Stimulated activated naive CD8-positive, alpha-beta T cell treated with anti-CD3 and anti-CD28 coated beads, Interleukin-15, Interleukin-2, amounts not matched to agents 100 U/mL and 50 U/mL, for 24 hours (primary cell): ENCODE measurements at regions not wholly inside any gene's neighbourhood (a gene's known extent, or its start where the extent isn't known, plus 50 kb on each side); places are given as distances from the start of the nearest gene placed in this dataset.

Experiments used
- ATAC-seq: fragments of 150-1000 bp; cut with Tn5 transposase; one replicate; pipeline ENCODE4 v1.10.0; 2021
- DNase-seq: peaks from one replicate; pipeline ENCODE4 v3.0.0; 2021

DNA sequence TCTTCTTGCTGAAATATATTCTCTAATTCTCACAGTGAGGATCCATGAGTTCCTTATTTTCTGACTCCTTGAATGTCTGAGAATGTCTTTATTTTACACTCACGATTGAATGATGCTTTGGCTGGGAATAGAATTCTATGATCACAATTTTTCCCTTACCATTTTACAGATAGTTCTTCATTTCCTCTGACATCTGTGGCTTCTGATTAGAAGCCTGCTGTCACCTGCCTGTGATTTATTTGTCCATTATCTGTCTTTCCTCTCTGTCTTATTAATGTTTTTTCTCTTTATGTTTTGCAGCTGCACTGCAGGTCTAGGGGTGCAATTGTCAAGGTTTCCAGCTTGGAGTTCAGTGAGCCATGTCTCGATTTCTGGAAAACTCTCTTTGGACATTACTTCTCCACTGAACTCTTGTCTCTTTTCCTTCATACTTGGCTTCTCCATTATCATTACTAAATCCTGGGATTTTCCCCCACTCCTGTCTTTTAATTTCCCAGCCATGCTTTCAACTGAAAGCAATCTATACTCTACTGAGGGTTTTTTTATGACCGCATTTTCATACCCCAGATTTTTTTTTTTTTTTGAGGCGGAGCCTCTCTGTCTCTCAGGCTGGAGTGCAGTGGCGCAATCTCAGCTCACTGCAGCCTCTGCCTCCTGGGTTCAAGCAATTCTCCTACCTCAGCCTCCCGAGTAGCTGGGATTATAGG is 85.8 kb upstream of the PRNP start:
- DNase-seq (no peak), ATAC-seq (no peak)

DNA sequence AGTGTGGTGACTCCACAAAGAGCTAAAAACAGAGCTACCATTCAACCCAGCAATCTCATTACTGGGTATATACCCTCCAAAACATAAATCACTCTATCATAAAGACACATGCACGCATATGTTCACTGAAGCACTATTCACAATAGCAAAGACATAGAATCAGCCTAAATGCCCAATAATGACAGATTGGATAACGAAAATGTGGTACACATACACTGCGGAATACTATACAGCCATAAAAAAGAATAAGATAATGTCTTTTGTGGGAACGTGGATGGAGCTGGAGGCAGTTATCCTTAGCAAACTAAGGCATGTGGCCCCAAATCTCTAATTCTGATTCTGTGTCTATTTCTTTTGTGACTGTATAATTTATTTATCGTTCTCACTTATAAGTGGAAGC is 89.0 kb upstream of the PRNP start:
- no peak for DNase-seq
- ATAC-seq, result no peak

DNA sequence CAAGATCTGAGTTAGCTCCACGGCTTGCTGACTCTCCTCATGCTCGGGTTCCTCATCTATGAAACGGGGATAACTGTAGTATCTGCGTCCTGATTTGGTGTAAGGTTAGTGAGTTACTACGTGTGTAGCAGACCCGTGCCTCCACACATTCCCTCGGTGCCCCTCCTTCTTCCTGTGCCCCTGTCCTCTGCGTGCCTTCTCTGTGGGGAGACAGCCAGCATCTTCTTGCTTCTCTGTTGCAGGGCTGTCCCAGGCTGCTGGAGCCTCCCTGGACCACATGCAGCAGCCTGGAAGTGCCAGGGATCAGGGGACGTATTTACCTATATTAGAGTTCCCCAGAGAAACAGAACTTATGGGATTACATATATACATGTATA is 93.1 kb upstream of the PRNP start:
- ATAC-seq, result no peak
- no peak for DNase-seq

DNA sequence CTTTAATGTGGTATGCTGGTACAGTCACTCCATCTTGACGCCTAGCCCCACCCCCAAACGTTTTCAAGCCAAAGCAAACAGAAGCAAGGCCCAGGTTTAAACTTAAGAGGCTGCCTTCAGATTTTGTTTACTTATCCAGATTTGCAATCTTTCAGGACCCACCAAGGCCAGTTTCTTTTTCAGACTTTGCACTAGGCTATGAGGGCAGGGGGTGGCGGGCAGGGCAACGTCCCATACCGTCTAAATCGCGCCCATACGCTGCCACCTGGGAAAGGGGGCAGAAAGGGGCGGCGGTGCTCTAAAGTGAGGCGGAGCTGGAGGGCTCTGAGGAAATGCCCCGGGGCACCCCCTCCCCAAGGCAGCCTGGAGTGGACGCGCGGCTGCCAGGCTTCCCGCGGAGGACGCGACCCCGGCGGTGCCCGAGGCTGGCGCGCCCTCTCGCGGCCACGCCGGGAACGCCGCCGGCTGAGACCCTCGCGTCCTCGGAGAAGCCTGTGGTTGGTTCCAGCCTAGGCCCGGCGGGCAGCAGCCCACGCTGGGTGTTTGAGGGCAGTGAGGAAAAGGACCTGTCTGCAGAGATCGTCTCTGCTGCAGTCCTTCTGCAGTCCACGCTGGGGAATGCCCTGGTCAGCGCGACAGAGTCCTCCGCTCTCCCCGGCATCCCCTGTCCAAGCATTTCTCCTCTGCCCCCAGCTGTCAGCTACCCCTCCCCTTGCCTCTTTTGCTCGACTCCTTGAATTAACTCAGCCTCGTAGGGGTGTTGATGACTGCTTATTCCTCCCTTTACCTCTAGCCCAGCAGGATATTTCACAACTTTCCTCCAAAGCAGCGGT is 93.7 kb upstream of the PRNP start:
- ATAC-seq (peak; percentile 79), DNase-seq (peak; percentile 76)

DNA sequence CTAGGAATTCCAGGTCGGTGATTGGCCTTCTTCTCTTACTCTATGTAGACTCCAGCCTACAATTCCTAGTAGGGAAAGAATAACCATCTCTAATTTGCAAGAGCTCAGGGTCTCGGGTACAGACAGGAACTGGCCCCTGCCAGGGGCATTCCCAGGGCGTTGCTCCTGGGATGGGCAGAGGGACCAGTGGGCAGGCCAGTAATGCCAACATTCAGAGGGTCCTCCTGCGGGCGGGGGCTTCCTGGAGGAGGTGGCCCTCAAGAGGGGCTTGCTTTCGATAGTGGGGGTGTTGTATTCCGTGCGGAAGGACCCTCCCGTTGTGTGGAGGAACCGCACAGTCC is 94.3 kb upstream of the PRNP start:
- ATAC-seq, result no peak
- no peak for DNase-seq

DNA sequence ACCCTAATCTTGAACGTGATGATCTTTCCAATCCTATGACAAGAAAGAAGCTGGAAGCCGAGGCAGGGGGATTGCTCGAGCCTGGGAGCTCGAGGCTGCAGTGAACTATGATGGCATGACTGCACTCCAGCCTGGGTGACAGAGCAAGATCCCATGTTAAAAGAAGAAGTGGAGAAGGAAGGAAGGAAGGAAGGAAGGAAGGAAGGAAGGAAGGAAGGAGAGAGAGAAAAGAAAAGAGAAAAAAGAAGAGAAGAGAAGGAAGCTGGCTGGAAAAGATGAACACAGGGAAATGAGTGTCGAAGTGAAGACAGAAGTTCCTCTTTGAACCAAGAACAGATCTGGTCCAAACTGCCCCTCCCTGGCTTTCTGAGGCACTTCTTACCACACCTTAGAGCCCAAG is 100.5 kb upstream of the PRNP start:
- ATAC-seq (no peak), DNase-seq (no peak)

DNA sequence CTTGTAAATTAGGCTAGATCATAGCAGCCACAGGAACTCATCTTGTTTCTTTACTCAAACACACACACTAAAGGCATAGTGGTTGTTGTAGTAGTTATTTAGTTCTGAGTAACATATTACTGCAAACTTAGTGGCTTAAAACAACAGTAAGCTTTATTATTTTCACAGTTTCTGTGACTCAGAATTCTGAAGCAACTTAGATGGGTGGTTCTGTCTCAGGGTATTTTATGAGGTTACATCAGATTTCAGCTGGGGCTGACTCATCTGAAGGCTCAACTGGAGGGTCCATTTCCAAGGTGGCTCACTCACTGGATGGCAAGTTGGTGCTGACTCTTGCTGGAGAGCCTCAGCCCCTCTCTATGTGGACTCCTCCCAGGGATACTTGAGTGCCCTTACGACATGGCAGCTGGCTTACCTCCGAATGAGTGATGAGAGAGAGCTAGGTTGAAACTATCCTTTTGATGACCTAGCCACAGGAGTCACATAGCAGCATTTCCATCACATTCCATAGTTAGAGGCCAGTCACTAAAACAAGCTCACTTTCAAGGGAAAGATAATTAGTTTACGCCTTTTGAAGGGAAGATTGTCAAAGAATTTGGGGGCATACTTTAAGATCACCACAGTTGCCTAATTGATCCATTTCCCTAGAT is 101.0 kb upstream of the PRNP start:
- DNase-seq, result no peak
- no peak for ATAC-seq

DNA sequence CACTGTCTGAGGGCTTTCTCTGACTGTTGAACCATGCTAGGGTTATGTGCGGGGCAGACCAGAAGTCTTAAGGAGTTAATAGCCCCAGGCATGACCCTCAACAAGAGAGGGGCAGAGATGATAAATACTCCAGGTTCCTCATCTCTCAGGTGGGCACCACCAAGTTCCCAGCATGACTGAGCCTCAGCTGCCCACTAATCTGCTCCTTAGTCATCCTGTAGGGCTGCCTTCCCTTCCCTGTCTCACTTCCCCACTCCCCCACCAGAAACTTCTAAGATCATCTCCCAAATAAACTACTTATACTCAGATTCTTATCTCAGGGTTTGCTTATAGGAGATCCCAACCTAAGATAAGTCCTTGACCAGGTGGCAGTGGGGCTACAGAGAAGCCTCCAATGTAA is 101.7 kb upstream of the PRNP start:
- DNase-seq (no peak), ATAC-seq (no peak)

DNA sequence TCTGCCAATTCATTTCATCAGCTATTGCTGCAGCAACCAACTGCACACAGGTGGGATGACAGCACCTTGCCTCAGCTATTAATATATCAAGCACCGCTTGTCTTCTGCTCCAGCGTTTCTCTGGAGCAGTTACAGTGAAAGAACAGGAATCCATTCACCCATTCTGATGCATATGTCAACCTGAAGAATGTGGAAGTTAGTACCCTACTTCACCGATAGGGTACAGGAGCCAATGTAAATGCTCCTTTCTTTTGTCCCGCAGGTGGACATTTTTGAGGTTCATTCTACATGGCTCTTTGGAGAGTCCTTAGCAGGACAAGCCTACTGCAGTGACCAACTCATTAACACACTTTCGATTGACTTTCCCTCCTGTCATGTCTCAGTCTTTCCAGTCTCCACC is 104.4 kb upstream of the PRNP start:
- no peak for DNase-seq
- no peak for ATAC-seq

DNA sequence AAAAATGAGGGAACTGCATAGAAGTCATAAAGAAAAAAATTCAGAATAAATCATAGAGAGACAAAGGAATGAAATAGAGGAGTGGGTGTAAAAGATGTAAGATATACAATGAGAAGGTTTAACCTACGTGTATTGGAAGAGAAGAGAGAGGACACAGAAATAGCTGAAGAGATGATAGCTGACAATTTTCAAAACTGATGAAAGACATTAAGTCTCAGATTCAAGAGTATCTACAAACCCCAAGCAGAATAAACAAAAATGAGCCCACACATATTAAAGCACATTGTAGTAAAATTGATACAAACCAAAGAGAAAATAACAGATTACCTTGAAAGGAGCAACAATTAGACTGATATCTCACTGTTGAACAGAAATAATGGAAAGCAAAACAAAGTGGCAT is 107.9 kb upstream of the PRNP start:
- no peak for ATAC-seq
- DNase-seq, result no peak

DNA sequence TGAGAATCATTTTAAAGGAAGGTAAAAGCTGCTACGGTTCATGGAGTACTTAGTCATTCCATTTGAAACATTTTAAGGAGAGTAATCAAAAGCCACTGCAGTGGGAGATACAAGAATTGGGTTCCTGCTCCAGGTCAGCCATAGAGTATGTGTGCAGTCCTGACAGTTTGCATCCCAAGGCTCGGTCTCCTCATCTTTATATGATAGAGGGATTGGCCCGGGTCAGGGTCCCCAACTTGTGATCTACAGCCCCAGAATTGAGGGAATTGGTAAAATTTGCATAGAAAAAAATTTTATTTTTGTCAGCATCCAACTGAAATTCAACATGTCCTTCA is 111.9 kb upstream of the PRNP start:
- ATAC-seq (no peak), DNase-seq (no peak)

DNA sequence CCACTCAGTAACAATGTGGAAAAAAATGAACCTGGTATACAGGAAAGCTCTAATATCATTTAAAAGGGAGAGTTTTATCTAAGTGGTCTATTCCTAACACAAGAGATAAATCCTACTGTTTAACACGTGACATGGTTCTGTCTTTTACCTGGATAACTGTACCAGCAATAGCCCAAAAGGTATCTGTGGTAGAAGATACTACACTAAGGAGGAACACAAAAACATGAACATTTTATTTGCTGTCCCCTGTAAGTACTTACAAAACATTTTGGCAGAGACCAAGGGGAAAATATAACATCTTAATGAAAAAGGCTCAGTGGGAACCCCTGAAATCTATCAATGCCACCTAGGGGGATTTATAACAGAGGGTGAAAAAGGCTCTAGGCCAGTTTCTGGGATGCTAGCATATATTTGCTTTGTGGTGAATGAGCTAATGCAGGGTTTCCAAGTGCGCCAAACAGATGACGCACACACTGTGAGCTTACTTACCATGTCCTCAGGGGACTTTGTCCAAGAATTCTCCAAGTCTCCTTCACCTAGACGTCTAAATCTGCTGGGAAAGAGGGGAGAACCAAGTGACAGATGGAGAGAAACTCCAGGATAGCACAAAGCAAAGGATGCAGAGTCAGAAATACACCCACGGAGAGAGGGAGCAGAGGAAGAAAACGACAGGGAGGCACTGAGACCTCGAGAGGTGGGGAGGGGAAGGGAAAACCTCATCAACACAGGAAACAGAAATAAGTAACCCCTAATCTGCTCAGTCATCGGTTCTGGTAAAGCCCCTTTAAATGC is 112.5 kb upstream of the PRNP start:
- ATAC-seq, result peak; percentile 49
- no peak for DNase-seq

DNA sequence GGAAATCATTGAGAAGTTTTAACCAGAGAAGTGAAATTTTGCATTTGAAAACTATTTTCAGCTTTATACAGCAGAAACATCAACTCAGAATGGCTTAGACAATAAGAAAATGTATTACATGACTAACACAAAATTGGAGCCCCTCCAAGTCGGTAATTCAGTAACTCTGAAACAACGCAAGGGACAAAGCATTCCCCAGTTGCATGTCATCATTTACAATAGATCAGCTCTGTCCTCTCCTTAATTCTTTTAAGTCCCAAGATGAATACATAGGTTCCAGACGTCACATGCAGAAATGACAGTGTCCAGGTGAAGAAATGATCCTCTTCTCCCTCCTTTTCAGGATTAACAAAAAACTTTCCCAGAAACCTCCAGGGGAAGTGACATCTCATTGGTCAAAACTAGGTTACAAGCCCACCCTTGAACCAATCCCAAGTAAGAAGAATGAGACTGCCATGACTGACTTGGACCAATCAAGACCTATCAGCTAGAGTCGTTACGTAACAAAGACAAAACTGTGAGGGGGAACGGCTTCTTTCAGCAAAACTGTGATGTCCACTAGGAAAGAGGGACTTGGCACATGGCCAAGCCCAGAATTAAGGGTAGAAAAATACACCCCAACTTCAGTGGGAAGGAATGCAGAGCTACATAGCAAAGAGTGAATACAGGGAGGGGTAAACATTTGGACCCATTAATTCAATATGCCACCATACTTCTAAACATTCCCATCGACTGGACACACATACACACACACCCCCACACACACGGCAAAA is 114.3 kb upstream of the PRNP start:
- DNase-seq, result no peak
- no peak for ATAC-seq

DNA sequence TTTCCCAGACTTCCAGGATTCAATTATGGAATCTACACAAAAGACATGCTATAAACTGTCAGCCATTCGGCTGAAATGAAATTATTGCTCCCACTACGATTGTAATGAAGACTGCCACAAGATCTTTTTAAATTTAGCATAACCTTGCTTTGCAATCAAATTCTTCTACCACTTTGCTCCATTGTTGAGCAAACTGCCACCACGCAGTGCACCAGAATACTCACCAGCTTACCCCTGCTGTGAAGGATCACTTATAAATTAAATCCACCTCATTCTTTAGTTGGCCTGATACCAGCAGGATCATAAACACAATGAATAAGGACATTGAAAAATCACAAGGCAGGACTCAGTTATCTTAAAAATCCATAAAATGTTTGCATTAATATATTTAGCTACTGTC is 116.4 kb upstream of the PRNP start:
- DNase-seq (no peak), ATAC-seq (no peak)

DNA sequence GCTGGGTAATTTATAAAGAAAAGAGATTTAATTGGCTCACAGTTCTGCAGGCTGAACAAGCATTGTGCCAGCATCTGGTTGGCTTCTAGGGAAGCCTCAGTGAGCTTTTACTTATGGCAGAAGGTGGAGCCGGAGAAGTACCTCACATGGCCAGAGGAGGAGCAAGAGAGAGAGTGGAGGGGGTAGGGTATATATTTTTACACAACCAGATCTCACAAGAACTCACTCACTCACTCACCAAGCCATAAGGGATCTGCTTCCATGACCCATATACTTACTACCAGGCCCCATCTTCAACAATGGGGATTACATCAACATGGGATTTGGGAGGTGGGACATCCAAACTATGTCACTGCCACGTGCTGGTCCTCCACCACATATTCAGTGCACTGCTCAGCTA is 117.2 kb upstream of the PRNP start:
- DNase-seq (no peak), ATAC-seq (no peak)

DNA sequence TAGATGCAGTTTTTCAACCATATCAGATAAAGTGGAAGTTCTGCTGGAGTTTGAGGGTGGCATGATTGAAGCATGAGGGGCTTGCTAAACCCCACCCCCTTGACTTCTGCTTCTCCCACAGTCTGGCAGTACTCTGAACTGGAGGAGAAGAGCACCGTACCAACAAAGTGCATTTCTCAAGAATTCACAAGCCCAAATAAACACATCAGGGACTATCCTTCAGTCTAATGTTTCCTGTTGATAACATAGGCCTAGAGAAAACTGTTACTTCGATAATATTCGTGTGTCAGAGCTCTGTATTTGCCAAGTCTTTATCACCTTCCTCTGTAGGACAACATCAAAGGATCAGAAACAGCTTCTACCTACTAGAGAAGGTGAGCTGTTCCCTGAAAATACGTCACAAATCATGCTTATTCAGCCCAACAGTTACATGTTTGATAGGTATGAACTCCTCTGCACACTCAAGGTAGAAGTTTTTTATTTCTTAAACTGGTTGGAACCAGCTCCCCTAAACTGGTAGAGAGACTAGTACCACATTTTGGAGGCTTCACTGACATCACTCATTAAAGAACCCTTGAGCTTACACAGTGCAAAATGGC is 117.8 kb upstream of the PRNP start:
- no peak for ATAC-seq
- no peak for DNase-seq

DNA sequence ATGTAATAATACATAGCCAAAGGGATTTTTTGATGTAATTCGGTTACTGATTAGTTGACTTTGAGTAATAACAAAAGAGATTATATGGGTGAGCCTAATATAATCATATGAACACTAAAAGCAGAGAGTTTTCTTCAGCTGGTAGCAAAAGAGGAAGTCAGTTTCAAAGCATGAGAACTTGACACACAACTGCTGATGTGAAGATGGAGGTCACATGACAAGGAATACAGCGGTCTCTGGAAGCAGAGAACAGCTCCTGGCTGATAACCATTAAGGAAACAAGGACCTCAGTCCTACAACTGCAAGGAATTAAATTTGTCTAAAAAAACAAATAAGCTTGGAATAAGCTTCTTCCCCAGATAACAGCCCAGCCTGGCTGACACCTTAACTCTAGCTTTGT is 119.1 kb upstream of the PRNP start:
- no peak for ATAC-seq
- no peak for DNase-seq

DNA sequence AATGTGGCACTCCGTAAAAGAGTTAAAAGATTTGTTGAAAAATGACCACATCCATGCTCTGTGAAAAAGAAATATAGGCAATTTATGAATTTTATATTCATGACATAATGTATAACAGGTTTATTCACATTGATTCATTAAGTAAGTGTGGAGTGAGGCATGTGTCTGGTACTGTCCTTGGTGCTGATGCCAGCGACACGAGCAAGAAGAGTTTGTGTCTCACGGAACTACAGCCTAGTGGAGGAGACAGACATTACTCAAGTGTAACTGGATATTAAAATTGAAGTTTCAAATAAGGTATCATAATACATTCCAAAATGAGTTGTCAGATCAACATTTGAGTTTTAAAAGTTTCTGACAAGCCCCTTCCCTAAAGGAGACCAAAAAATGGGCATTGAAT is 122.7 kb upstream of the PRNP start:
- DNase-seq (peak; percentile 8), ATAC-seq (no peak)

DNA sequence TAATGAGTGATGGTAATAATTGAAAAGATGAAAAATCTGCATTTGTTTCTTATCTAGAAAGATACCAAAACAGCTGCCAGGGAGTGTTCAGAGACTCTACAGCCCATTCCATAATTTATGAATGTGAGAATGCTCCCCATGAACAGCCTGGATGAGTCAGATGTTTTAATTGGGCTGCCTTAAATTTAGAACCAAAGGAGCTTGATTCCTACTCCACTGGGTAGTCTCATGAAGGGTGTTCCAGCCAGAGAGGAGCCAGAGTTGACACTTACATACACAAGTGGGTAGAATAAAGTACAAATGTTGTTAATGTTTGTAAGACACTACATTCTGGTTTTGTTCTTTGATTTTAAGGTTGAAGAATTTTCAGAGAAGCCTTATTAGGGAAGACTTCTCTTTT is 123.2 kb upstream of the PRNP start:
- no peak for ATAC-seq
- no peak for DNase-seq

DNA sequence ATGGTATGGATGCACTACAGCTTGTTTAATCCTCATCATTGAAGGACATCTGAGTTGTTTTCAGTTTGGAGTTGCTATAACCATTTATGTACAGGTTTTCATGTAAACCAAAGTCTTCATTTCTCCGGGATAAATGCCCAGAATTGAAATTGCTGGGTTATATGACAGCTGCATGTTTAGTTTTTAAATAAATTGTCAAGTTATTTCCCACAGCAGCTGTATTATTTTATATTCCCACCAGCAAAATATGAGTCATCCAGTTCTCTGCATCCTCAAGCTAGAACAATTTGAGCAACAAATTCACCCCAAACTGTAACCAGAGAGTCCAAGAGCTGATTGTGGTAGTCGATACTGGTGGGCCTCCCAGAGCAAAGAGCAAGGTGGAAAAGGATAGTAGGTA is 125.6 kb upstream of the PRNP start:
- ATAC-seq, result no peak
- no peak for DNase-seq

DNA sequence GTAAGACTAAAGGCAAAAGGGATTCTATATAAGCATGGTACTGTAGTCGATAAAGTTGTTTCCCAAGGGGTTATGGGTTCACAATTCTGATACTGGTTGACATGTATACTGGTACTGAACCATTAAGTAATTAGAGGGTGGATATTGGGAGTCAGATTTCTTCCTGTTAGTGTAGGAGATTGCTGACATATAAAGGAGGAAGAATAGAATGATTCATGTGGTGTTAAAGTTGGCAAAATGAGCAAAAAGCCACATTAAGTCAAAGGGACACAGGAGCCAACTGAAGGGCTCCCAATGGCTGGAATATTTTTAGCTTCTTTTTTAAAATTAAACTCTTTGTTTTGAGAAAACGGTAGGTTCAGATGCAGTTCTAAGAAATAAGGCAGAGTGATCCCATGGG is 126.3 kb upstream of the PRNP start:
- DNase-seq (no peak), ATAC-seq (no peak)

DNA sequence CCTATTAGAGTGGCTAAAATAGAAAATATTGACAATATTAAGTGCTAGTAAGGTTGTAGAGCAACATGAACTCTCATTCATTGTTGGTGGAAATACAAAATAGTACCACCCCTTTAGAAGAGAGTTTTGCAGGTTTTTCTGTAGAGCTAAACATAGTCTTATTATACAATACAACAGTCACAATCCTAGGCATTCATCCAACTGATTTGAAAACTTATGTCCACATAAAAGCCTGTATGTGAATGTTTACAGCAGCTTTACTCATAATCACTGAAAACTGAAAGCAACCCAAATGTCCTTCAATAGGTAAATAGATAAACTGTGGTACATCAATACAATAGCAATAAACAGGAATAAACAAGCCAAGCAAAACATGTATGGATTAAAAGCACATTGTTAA is 127.2 kb upstream of the PRNP start:
- ATAC-seq (no peak), DNase-seq (no peak)
